ENCODE measurements at regions not wholly inside any gene's neighbourhood (a gene's known extent, or its start where the extent isn't known, plus 50 kb on each side); places are given as distances from the start of the nearest gene placed in this dataset.
"Not testable (repeated sequence)": the region's sequence is repeated elsewhere in the genome, so short reads cannot be mapped to it uniquely, and the experiment has no call there.

DNA sequence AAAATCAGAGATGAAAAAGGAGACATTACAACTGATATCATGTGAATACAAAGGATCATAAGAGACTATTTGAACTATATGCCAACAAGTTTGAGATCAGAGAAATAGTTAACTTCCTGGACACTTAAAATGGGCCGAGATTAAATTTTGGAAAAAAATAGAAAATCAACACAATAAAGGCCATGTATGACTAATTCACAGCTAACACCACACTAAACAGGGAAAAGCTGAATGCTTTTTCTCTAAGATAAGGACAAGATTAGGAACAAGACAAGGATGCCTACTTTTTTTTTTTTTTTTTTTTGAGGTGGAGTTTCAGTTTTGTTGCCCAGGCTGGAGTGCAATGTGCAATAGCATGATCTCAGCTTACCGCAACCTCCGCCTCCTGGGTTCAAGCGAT lies 151.4 kb upstream of the MAGI2 start:
- H3K27me3 Mint-ChIP-seq (ENCODE audit: insufficient read depth, unreplicated experiment) = no peaks in the 10 kb centered on the region
- Histone ChIP-seq H3K27me3 (replicated peaks; ENCODE audit: control insufficient read depth, insufficient read depth, low read length) (no peaks in the 10 kb centered on the region), H3K9me3 (0 out of 2 replicates have a peak, but pooled peaks cover 4% of the 10 kb centered on the region), H3K4me3 (ENCODE audit: low read depth, low read length) (no peak overlapping the region), H3K36me3 (ENCODE audit: control insufficient read depth, insufficient read depth, low read length) (no peaks in the 10 kb centered on the region), H3K4me1 (peaks cover 17% of the 10 kb centered on the region)
- POLR2A ChIA-PET = no interaction called here
- CTCF ChIA-PET = no interaction called here
- intact Hi-C loops (cut with micrococcal nuclease; ENCODE audit: unreplicated experiment) = loop anchor here (5.0 kb wide), 1 partner anchor 98 kb away; no protein-coding TSS in a partner anchor
- H3K4me3 Mint-ChIP-seq (ENCODE audit: unreplicated experiment) = no peak overlapping the region
- no peak for DNase-seq
- peaks cover 23% of the 10 kb centered on the region for H3K9me3 Mint-ChIP-seq (ENCODE audit: unreplicated experiment)
- TF ChIP-seq, protein P1, sequence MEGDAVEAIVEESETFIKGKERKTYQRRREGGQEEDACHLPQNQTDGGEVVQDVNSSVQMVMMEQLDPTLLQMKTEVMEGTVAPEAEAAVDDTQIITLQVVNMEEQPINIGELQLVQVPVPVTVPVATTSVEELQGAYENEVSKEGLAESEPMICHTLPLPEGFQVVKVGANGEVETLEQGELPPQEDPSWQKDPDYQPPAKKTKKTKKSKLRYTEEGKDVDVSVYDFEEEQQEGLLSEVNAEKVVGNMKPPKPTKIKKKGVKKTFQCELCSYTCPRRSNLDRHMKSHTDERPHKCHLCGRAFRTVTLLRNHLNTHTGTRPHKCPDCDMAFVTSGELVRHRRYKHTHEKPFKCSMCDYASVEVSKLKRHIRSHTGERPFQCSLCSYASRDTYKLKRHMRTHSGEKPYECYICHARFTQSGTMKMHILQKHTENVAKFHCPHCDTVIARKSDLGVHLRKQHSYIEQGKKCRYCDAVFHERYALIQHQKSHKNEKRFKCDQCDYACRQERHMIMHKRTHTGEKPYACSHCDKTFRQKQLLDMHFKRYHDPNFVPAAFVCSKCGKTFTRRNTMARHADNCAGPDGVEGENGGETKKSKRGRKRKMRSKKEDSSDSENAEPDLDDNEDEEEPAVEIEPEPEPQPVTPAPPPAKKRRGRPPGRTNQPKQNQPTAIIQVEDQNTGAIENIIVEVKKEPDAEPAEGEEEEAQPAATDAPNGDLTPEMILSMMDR (IDR thresholded peaks at IDR 0.05; ENCODE audit: insufficient read depth in 1 of 2, low read depth in 1 of 2, low read length in 1 of 2, severe bottlenecking in 1 of 2, unreplicated experiment in 1 of 2) = no peak
- H3K4me1 Mint-ChIP-seq (ENCODE audit: low read depth, unreplicated experiment) = peaks cover 19% of the 10 kb centered on the region
- peaks cover 7% of the 10 kb centered on the region for H3K36me3 Mint-ChIP-seq (ENCODE audit: insufficient read depth, unreplicated experiment)
- H3K27ac Mint-ChIP-seq (ENCODE audit: unreplicated experiment) = no peak overlapping the region
- BruUV-seq (replicated peaks) = no TSS peak

DNA sequence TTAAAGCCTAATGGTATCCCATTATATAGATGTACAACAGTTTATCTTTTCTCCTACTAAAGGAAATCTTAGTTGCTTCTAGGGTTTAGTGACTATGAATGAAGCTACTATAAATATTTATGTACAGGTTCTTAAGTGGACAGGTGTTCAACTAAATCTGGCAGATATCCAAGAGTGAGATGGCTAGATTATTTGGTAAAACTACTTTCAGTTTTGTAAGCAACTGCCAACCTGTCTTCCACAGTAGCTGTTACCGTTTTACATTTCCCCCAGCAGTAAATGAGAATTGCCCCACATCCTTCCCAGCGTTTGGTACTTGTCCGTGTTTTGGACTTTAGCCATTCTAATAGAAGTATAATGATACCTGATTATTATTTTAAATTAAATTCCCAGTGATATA lies 144.9 kb upstream of the MAGI2 start:
- no peaks in the 10 kb centered on the region for H3K27me3 Mint-ChIP-seq (ENCODE audit: insufficient read depth, unreplicated experiment)
- no peak overlapping the region for H3K4me3 ChIP-seq (ENCODE audit: low read depth, low read length)
- no TSS peak for BruUV-seq (replicated peaks)

DNA sequence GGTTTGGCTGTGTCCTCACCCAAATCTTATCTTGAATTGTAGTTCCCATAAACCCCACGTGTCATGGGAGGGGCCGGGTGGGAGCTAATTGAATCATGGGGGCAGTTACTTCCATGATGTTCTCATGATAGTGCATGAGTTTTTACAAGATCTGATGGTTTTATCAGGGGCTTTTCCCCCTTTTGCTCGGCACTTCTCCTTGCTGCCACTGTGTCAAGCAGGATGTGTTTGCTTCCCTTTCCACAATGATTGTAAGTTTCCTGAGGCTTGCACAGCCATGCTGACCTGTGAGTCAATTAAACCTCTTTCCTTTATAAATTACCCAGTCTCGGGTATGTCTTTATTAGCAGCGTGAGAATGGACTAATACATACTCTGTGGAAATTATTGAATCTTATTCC lies 141.2 kb upstream of the MAGI2 start:
- H3K27me3 ChIP-seq (replicated peaks; ENCODE audit: control insufficient read depth, insufficient read depth, low read length); H3K27me3 Mint-ChIP-seq (ENCODE audit: insufficient read depth, unreplicated experiment); H3K9me3 ChIP-seq; H3K36me3 ChIP-seq (ENCODE audit: control insufficient read depth, insufficient read depth, low read length); H3K4me1 ChIP-seq; DNase-seq; H3K4me1 Mint-ChIP-seq (ENCODE audit: low read depth, unreplicated experiment); BruUV-seq (replicated peaks); H3K27ac Mint-ChIP-seq (ENCODE audit: unreplicated experiment); H3K9me3 Mint-ChIP-seq (ENCODE audit: unreplicated experiment); CTCF ChIA-PET; H3K4me3 Mint-ChIP-seq (ENCODE audit: unreplicated experiment); H3K4me3 ChIP-seq (ENCODE audit: low read depth, low read length); intact Hi-C loops (cut with micrococcal nuclease; ENCODE audit: unreplicated experiment); POLR2A ChIA-PET; H3K36me3 Mint-ChIP-seq (ENCODE audit: insufficient read depth, unreplicated experiment): not testable (repeated sequence)

More for the DNA sequence above, 144.9 kb upstream of the MAGI2 start:
- Histone ChIP-seq H3K9me3 (no peaks in the 10 kb centered on the region), H3K4me1 (0 out of 2 replicates have a peak, but pooled peaks cover 5% of the 10 kb centered on the region), H3K36me3 (ENCODE audit: control insufficient read depth, insufficient read depth, low read length) (no peaks in the 10 kb centered on the region), H3K27me3 (replicated peaks; ENCODE audit: control insufficient read depth, insufficient read depth, low read length) (no peaks in the 10 kb centered on the region)
- POLR2A ChIA-PET = interaction anchor here (0.7 kb wide), 1 partner anchor 48 kb away, joined by 3 read pairs; no protein-coding TSS in a partner anchor
- H3K4me1 Mint-ChIP-seq (ENCODE audit: low read depth, unreplicated experiment) = peaks cover 6% of the 10 kb centered on the region
- no peak overlapping the region for H3K27ac Mint-ChIP-seq (ENCODE audit: unreplicated experiment)
- TF ChIP-seq, protein P1 (IDR thresholded peaks at IDR 0.05; ENCODE audit: insufficient read depth in 1 of 2, low read depth in 1 of 2, low read length in 1 of 2, severe bottlenecking in 1 of 2, unreplicated experiment in 1 of 2) = no peak
- no peaks in the 10 kb centered on the region for H3K36me3 Mint-ChIP-seq (ENCODE audit: insufficient read depth, unreplicated experiment)
- DNase-seq = no peak
- CTCF ChIA-PET = no interaction called here
- intact Hi-C loops (cut with micrococcal nuclease; ENCODE audit: unreplicated experiment) = no loop called here
- no peak overlapping the region for H3K4me3 Mint-ChIP-seq (ENCODE audit: unreplicated experiment)
- no peaks in the 10 kb centered on the region for H3K9me3 Mint-ChIP-seq (ENCODE audit: unreplicated experiment)

DNA sequence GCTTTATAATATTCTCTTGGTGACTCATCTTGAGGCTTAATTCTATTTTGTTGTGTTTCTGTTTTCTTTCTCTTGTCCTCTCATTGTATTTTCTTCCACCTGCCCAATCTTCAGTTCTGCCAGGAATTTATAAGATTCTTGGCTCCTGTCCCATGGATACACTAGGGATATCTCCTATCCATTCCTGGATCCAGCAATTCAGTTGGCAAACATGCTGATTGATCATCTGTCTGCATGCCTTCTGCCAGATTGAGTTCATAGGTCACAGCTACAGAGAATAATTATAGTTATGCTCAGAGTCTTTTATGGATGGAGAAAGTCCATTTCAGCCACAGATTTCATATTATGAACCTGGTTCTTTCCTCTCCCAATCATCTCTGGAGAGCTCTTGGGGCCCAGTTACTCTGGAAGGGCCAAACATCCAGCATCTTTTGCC lies 140.4 kb upstream of the MAGI2 start:
- Mint-ChIP-seq H3K36me3 (ENCODE audit: insufficient read depth, unreplicated experiment) (no peaks in the 10 kb centered on the region), H3K27me3 (ENCODE audit: insufficient read depth, unreplicated experiment) (no peaks in the 10 kb centered on the region), H3K27ac (ENCODE audit: unreplicated experiment) (no peak overlapping the region), H3K9me3 (ENCODE audit: unreplicated experiment) (no peaks in the 10 kb centered on the region), H3K4me3 (ENCODE audit: unreplicated experiment) (no peak overlapping the region), H3K4me1 (ENCODE audit: low read depth, unreplicated experiment) (peaks cover 6% of the 10 kb centered on the region)
- ChIA-PET CTCF (no interaction called here), POLR2A (no interaction called here)
- Histone ChIP-seq H3K4me3 (ENCODE audit: low read depth, low read length) (no peak overlapping the region), H3K36me3 (ENCODE audit: control insufficient read depth, insufficient read depth, low read length) (no peaks in the 10 kb centered on the region), H3K9me3 (no peaks in the 10 kb centered on the region), H3K27me3 (replicated peaks; ENCODE audit: control insufficient read depth, insufficient read depth, low read length) (no peaks in the 10 kb centered on the region), H3K4me1 (0 out of 2 replicates have a peak, but pooled peaks cover 5% of the 10 kb centered on the region)
- no TSS peak for BruUV-seq (replicated peaks)
- no peak for DNase-seq
- TF ChIP-seq, protein P1 (IDR thresholded peaks at IDR 0.05; ENCODE audit: insufficient read depth in 1 of 2, low read depth in 1 of 2, low read length in 1 of 2, severe bottlenecking in 1 of 2, unreplicated experiment in 1 of 2) = no peak
- intact Hi-C loops (cut with micrococcal nuclease; ENCODE audit: unreplicated experiment) = no loop called here
